HG02571 (cell line): ENCODE measurements at regions not wholly inside any gene's neighbourhood (a gene's known extent, or its start where the extent isn't known, plus 50 kb on each side); places are given as distances from the start of the nearest gene placed in this dataset.

Source experiments
- ATAC-seq: cut with Tn5 transposase; IDR thresholded peaks from one replicate; pipeline ENCODE4 v1.9.1; 2021; ENCODE audit warnings: mild to moderate bottlenecking, moderate library complexity; ENCODE audit not compliant: unreplicated experiment

DNA sequence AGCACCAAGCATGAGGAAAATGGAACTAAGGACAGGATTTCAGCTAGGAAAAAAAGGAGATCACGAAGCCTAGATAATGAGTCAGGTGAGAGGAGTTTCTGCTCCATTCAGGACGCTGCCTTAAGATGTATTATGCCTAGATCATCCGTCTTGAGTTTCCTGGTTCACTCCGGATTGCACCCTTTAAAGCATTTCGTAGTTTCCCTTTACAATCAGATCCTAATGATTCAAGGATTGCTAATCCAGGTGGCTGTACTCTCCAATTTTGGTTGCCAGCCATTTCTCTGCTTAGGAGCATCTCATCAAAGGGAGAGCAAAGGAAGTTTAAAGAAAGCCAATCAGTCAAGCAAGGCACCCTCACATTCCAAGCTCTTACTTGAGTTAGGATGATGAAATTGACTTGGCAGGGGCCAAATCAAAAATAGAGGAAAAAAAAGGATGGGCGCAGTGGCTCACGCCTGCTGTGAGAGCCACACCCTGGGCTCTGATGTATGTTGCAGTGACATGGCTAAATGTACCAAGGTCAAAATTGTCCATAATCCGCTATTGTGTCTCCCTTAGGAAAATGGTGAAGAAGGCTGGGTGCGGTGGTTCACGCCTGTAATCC is 156.9 kb upstream of the SOD1 start:
- ATAC-seq = no peak

DNA sequence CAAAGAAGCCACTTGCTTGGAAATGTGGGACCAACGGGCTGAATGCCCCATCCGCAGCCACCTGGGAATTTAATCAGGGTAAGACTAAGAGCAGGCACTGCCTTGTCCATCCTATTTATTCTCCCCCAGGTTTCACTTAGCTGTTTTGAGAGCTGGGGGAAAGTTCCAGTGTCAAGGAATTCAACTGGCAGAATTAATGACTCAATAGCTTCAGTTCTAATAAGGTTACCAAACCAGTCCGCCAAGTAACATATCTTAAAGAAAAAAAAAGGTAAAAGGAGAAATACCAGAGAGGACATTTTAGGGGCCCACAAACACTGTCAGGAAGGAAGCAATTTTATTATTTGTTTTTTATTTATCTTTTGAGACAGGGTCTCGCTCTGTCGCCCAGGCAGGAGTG is 157.6 kb upstream of the SOD1 start:
- no peak for ATAC-seq

DNA sequence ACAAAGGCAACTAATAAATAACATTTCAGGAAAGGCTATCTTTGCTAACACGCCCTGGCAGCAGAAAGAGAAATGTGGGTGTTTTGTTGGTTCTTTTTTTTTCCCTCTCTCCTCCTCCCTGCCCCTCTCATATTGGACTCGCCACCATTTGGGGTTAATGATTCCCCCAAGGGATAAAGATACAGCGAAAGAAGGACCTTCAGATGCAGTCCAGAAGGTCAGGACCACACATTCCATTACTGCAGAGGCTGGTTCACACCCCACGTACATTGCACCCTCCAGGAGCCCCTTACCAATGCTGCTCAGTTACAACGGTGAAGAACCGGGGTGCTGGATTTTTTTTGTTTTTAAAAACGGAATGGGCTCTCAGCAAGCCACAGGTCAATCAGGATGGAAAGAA is 156.9 kb upstream of the TIAM1 start:
- ATAC-seq = no peak

DNA sequence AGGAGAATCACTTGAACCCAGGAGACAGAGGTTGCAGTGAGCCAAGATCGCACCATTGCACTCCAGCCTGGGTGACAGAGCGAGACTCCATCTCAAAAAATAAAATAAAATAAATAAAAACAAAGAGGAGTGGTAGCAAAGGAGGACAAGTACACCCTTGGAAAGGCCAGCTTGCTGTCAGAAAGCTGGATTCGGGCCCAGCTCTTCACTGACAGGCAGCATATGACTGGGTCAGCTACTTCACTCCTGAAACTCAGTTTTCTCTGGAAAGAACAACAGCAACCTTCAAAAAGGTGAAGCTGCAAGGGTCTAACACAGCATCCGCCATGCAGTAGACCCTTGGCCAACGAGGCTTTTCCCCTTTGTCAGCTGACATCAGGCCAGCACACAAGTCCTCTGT is 156.0 kb upstream of the TIAM1 start:
- no peak for ATAC-seq

DNA sequence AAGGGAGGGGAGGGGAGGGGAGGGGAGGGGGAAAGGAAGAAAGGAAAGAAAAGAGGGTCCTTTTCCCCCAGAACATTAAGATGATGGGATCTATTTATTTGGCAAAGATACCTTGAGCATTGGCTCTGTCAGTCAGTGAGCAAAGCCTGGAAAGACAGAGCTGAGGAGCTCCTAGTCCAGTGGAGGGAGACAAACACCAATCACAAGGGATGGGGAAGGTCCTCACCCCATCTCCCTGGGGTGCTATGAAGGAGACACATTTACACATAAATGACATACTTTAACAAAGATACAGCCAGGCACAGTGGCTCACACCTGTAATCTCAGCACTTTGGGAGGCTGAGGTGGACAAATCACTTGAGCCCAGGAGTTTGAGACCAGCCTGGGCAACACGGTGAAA is 154.9 kb upstream of the TIAM1 start:
- ATAC-seq = no peak

DNA sequence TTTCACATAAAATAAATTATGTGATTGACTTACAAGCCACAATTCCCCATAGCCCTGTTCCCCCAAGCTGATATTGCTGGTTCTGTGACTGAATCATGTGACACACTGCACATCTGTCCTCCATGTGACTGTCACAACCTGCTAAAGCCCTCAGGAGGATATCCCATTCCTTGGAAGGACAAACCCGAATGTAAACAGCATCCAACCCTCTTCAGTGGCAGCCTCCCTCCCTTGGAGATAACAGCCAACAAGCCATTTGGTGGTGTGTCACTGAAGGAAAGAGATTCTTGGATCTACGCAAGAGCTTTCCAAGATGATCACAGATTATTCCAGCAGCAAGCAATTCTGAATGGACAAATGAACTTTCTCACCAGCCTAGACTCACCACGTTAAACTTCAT is 153.9 kb upstream of the TIAM1 start:
- ATAC-seq = no peak

DNA sequence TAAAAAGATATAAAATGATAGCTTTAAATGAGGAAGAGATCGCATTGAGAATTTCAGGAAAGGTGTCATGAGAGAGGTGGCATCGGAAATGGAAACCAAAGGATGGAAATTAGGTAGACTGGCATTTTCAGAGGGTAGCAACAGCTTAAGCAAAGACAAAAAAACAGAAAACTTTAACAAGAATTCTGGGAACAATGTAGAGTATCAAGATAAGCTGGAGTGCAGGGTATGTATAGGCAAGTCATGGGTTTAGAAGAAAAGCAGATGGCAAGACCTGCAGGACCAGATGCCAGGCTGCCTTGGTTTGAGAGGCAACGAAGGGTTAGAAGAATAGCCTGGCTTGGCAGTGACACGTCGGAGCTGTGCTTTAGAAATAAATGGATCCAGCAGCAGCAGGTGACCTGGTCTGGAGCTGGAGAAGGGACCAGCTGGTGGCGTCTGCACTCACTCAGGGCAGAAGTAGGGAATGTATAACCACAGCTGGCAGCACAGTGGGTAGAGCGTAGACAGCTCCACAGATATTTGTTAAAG is 149.4 kb upstream of the TIAM1 start:
- no peak for ATAC-seq

DNA sequence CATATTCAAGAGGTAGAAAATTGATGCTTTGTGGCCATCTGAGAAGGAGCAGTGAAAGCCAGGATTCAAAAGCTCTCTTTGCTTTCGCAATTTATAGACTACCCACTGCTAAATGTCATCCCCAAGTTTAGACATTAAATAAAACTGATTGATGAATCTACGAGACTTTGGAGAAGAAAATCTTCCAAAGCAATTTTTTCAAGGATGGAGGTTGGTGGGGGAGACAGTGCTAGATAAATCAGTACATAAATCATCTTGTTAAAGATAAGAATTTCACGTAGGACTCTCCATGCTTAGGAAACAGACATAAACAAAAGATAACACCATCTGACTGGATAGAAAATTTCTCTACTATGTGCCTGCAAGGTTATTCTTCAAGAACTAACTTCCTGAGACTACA is 147.6 kb upstream of the TIAM1 start:
- ATAC-seq = no peak

DNA sequence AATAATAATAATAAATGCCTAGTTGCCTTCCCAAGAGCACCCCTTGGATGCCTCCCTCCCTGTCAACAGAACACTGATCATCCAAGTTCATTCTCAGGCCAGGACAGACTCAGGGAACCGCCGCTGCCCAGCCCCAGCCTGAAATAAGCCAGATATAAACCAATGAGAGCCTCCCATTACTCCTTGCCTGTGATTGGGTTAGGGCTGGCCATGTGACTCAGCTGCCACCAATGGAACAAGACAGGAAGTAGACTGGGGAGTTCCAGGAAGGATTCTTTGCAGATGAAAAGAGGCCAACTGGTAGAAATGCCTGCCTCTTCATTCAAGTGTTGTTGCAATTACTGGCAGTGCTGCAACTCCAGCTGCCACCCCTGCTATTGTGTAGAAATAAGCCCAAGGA is 146.4 kb upstream of the TIAM1 start:
- ATAC-seq = no peak

DNA sequence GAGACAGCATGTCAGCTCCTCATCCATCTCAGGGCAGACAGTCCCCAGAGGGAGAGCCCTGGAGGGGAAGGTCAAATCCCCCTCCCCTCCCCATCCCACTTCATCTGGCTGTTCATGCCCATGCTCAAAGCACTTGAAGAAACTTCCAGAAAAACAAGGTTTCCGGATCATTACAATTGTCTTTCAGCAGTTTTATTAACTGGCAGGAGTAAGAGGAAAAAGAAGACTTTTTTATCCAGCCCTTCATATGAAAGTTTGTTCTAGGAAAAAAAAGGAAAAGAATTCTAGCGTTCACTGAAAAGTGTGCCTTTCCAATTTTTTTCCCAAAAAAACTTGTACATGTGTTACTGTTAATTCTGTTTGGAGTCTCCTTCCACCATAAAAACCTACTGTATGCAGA is 145.7 kb upstream of the TIAM1 start:
- ATAC-seq = no peak

DNA sequence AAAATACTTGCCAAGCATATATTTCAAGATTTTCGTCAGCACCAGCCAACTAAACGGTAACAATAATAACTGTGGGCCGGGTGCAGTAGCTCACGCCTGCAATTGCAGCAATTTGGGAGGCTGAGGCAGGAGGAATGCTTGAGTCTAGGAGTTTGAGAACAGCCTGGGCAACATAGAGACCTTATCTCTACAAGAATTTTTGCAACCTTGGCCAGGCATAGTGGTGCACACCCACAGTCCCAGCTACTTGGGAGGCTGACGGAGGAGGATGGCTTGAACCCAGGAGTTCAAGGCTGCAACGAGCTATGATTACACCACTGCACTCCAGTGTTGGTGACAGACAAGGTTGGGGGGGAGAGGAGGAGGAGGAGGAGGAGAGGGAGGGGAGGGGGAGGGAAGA is 145.0 kb upstream of the TIAM1 start:
- ATAC-seq = no peak

DNA sequence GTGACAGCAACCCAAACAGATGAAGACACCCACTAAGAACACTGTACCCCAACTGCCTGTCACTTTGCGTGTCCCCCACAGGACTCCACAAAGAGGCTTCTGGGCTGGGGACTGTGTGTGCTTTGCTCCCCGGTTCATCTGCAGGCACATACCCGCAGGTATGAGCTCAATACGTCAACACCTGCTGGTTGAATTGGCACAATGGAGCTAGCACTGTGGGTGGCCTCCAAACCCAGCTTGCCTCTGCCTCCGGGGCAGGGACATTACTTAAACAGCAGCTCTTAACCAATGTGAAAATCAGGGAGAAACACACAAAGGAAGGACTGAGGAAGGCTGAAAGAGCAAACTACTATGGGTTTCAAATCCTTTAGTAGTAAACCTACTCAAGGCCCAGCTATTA is 140.2 kb upstream of the TIAM1 start:
- no peak for ATAC-seq

DNA sequence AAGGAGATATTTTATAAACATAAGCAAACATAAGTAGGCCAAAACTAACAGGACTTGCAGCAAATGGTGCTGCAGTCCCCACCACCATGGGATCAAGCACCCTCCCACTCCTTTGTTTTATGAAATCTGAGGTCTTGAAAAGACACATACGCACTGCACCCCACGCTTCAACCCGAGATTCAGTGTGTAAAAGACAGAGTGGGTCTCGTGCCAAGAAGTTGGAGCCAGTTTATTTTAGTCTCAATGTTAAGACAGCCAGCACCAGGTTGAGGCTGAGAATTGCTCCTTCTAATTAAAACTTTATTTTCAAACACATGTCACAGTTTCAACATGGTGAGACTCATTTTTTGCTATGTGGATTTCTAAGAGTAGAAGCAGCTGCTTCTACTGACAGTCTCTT is 139.1 kb upstream of the TIAM1 start:
- ATAC-seq = no peak

DNA sequence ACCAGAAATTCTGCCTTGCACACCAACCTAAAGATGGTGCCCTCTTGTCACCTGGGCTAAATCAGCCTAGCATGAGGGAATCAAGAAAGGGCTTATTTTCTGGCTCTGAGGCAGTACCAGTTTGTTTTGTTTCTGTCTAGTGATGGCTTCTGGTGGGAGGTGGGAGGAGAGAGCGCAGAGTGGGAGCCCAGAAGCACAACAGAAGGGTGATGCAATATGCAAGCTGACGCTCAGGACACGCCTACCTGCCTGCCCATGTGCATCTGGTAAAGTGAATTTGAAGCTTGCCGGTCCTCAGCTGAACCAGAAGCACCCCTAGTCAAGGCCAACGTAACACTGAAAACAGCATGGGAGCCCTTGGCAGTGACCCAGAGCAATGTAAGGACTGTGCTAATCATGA is 138.4 kb upstream of the TIAM1 start:
- ATAC-seq = no peak

DNA sequence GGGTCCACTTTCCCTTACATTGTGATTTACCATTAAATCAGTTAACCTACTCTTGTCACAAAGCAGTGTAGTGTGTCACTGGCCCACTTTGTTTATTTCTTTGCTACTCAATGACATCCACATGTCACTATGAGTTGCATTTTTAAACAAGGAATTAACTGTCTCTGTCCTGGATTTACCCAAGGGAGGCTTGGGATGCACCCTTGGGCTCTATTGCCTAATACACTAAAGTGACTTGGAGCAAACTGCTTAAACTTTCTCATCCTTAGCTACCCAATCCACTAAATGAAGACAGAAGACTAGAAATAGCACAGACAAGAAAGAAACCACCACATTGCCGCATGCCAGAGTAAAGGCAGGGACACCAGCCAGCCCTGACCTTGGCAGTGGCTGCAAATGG is 136.2 kb upstream of the TIAM1 start:
- ATAC-seq = no peak

DNA sequence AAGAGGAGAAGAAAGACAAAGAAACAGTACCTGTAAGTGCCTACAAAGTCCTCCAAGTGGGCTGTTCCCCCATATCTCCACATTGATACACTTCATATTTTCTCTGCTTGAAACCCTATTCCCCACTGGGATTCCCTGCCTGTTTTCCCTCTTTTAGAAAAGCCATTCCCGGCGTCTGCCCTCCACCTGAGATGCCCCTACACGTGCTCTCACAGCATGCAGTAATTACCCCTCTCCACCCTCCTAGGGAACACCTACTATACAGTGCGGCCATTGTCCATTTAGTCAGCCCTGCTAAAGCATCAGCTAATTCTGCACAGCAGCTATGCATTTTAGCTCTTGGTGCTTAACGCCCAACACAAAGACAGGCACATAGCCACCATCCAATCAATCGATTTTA is 135.7 kb upstream of the TIAM1 start:
- ATAC-seq = no peak

DNA sequence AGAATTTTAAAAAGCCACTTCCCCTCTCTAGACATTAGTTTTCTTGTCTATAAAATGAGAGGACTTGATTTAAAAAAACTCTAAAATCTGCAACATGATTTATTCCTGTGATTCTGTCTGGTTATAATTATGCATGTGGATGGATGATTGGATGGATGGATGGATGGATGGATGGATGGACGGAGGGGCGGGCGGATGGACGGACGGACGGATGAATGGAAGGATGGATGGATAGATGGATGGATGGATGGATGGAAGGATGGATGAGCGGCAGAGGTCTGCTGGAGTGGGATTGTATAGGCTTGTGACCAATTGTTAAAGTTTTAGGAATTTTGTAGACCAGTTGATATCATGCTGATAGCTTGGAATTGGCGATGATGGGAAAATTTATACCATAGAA is 135.2 kb upstream of the TIAM1 start:
- ATAC-seq = no peak

DNA sequence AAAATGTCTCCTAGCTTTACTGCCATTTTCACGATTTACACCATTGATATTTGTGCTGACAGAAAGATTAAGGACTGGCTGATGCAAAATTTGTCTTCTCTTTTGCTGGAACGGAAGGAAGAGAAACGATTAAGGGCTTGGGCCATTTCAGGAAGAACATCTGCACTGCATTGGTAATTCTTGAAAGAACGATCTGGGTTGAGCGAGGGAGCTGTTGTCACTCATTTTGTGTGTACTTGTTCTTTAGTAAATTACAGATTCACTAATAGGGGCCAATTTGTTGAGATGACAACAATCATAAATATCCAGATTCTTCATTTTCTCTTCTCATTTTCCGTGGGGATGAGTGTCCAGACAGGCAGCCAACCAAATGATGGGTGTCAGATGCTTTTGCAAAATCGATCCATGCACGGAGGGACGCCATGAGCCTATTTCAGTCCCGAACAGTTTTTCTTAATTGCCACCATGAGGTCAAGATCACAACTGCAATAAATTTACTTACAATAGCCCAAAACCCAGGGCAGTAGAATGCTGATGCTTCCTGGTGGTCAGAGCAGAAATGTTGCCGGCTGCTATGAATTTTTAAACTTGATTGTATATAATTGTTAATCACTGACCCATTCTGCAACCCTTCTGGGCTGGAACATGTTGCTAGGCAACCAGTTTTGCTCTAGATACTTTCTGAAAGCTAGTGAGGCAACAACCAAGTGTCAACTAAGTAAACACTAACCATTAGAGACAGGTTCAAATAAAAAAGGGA is 132.4 kb upstream of the TIAM1 start:
- ATAC-seq = no peak

DNA sequence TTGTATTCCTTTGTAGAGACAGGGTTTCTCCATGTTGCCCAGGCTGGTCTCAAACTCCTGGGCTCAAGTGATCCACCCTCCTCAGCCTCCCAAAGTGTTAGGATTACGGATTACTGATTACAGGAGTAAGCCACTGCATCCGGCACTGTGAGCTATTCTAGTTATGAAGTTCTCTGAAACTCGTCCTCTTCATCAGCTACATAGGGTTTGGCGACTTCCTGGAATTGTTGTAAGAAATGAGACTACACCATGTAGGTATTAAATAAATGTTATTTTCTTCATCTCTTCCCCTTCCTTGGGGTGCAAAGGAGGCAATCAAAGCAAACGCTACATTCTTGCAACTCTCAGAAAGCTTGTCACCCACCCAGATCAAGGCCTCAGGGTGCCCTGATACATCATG is 131.2 kb upstream of the TIAM1 start:
- ATAC-seq = no peak

DNA sequence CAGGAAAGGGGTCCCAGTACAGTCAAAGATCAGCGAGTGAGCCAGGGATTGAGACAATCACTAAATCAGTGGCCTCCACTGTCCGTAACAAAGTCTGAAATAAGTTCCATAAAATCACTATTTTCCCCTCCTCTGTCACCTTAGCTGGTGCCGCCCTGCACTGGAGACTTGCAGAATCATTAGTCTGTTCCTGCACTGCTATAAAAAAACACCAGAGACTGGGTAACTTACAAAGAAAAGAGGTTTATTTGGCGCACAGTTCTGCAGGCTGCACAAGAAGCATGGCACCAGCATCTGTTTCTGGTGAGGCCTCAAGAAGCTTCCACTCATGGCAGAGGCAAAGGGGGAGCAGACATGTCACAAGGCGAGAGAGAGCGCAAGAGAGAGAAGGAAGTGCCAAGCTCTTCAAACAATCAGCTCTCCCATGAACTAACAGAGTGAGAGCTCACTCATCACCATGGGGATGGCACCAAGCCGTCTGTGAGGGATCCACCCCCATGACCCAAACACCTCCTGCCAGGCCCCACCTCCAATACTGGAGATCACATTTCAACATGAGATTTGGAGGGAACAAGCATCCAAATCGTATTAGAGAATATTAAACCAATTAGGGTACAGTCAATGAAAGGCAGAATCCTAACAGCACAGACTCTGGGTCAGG is 129.8 kb upstream of the TIAM1 start:
- no peak for ATAC-seq

DNA sequence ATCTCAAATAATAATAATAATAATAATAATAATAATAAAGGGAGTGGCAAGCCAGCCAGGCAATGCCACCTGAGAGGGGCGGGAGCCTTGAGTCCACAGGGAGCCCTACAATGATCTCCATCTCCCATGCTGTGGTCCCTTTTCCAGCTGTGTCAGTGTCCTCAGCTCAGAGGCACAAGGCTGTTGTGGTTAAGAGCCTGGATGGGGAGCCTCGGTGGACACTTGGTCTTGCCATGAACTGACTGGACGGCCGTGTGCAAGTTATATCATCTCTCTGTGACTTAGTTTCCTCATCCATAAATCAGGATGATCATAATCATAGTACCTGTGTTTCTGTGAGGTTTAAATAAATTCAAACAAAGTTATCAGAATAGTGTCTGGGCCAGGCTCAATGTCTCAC is 127.8 kb upstream of the TIAM1 start:
- no peak for ATAC-seq
